H9 (cell line): ENCODE measurements at regions not wholly inside any gene's neighbourhood (a gene's known extent, or its start where the extent isn't known, plus 50 kb on each side); places are given as distances from the start of the nearest gene placed in this dataset.

Source experiments
- DNase-seq: peaks from one replicate; pipeline ENCODE4 v3.0.0-alpha.2; 2017
- H2AFZ ChIP-seq: one replicate; pipeline ENCODE4 v1.6.1; 2013; ENCODE audit warnings: mild to moderate bottlenecking, low read length, control low read depth, moderate library complexity
- H2AK5ac ChIP-seq: 2 replicates; pipeline ENCODE4 v1.6.1; 2013; ENCODE audit warnings: low read length, control low read depth, mixed read lengths; ENCODE audit not compliant: insufficient read length
- H2BK120ac ChIP-seq: one replicate; pipeline ENCODE4 v1.6.1; 2013; ENCODE audit warnings: low read depth, mild to moderate bottlenecking, low read length, control low read depth, inconsistent platforms; ENCODE audit not compliant: poor library complexity, severe bottlenecking
- H2BK12ac ChIP-seq: 2 replicates; pipeline ENCODE4 v1.6.1; 2013; ENCODE audit warnings: low read length, control low read depth, mixed read lengths, low read depth; ENCODE audit not compliant: insufficient read length
- H2BK15ac ChIP-seq: 2 replicates; pipeline ENCODE4 v1.6.1; 2013; ENCODE audit warnings: low read depth, low read length, control low read depth
- H2BK20ac ChIP-seq: one replicate; pipeline ENCODE4 v1.6.1; 2013; ENCODE audit warnings: low read depth, mild to moderate bottlenecking, low read length, control low read depth, inconsistent platforms; ENCODE audit not compliant: poor library complexity, severe bottlenecking
- H2BK5ac ChIP-seq: 2 replicates; pipeline ENCODE4 v1.6.1; 2013; ENCODE audit warnings: low read length, control low read depth, mixed read lengths; ENCODE audit not compliant: insufficient read length
- H3K14ac ChIP-seq: 2 replicates; pipeline ENCODE4 v1.6.1; 2013; ENCODE audit warnings: low read length, control low read depth; ENCODE audit not compliant: insufficient read depth
- H3K18ac ChIP-seq: 2 replicates; pipeline ENCODE4 v1.6.1; 2013; ENCODE audit warnings: low read depth, mild to moderate bottlenecking, mixed read lengths, low read length, control low read depth; ENCODE audit not compliant: insufficient read length
- H3K23ac ChIP-seq: 2 replicates; pipeline ENCODE4 v1.6.1; 2013; ENCODE audit warnings: low read length, control low read depth, mixed read lengths, low read depth; ENCODE audit not compliant: insufficient read length
- H3K23me2 ChIP-seq: 2 replicates; pipeline ENCODE4 v1.6.1; 2013; ENCODE audit warnings: low read depth, mild to moderate bottlenecking, mixed read lengths, low read length, control low read depth; ENCODE audit not compliant: insufficient read length, poor library complexity, severe bottlenecking
- H3K27ac ChIP-seq: 2 replicates; pipeline ENCODE4 v1.5.1; 2013; ENCODE audit warnings: low read length, control low read depth, mixed read lengths, low read depth; ENCODE audit not compliant: insufficient read length
- H3K27me3 ChIP-seq: 2 replicates; pipeline ENCODE4 v1.6.1; 2013; ENCODE audit warnings: low read length, control low read depth, inconsistent platforms; ENCODE audit not compliant: insufficient read depth
- H3K4ac ChIP-seq: 2 replicates; pipeline ENCODE4 v1.6.1; 2013; ENCODE audit warnings: low read depth, mild to moderate bottlenecking, control low read depth, inconsistent platforms, low read length, moderate library complexity
- H3K4me1 ChIP-seq: 2 replicates; pipeline ENCODE4 v1.6.1; 2013; ENCODE audit warnings: low read length, control low read depth, inconsistent platforms; ENCODE audit not compliant: insufficient read depth
- H3K4me2 ChIP-seq: 2 replicates; pipeline ENCODE4 v1.6.1; 2013; ENCODE audit warnings: low read length, control low read depth, mixed read lengths; ENCODE audit not compliant: insufficient read length, insufficient read depth
- H3K56ac ChIP-seq: 2 replicates; pipeline ENCODE4 v1.6.1; 2013; ENCODE audit warnings: low read depth, mild to moderate bottlenecking, mixed read lengths, low read length, control low read depth; ENCODE audit not compliant: insufficient read length
- H3K79me1 ChIP-seq: 2 replicates; pipeline ENCODE4 v1.6.1; 2013; ENCODE audit warnings: low read depth, mild to moderate bottlenecking, moderate library complexity, low read length, control low read depth, inconsistent platforms; ENCODE audit not compliant: insufficient read depth, poor library complexity, severe bottlenecking
- H3K79me2 ChIP-seq: 2 replicates; pipeline ENCODE4 v1.6.1; 2013; ENCODE audit warnings: low read length, control low read depth, inconsistent platforms; ENCODE audit not compliant: insufficient read depth
- H3K9ac ChIP-seq: 2 replicates; pipeline ENCODE4 v1.6.1; 2013; ENCODE audit warnings: low read length, control low read depth, mixed read lengths; ENCODE audit not compliant: insufficient read length; ENCODE audit errors: extremely low read depth
- H3K9me3 ChIP-seq: one replicate; pipeline ENCODE4 v1.6.1; 2013; ENCODE audit warnings: low read depth, low read length, inconsistent platforms; ENCODE audit not compliant: control insufficient read depth
- H3T11ph ChIP-seq: one replicate; pipeline ENCODE4 v1.6.1; 2013; ENCODE audit warnings: mild to moderate bottlenecking, low read length, control low read depth, inconsistent platforms
- H4K20me1 ChIP-seq: one replicate; pipeline ENCODE4 v1.6.1; 2013; ENCODE audit not compliant: control insufficient read depth, insufficient read length, insufficient read depth
- H4K5ac ChIP-seq: 2 replicates; pipeline ENCODE4 v1.6.1; 2013; ENCODE audit warnings: low read depth, mild to moderate bottlenecking, mixed read lengths, low read length, control low read depth; ENCODE audit not compliant: insufficient read length
- H4K8ac ChIP-seq: replicated peaks from 2 replicates; pipeline ENCODE4 v1.6.1; 2013; ENCODE audit warnings: low read length, control low read depth, mixed read lengths, low read depth; ENCODE audit not compliant: insufficient read length
- H4K91ac ChIP-seq: 2 replicates; pipeline ENCODE4 v1.6.1; 2013; ENCODE audit warnings: low read depth, mild to moderate bottlenecking, moderate library complexity, mixed read lengths, low read length, control low read depth; ENCODE audit not compliant: insufficient read length
- H3K27ac Mint-ChIP-seq, 3 experiments: 2 replicates in 2 of 3; 3 replicates in 1 of 3; pipeline ENCODE4 v1.8.0; 2020 to 2021; ENCODE audit warnings: mixed read lengths in 3 of 3, mild to moderate bottlenecking in 1 of 3, moderate library complexity in 1 of 3
- H3K27me3 Mint-ChIP-seq: 2 replicates; pipeline ENCODE4 v1.8.0; 2021; ENCODE audit warnings: low read depth, mild to moderate bottlenecking, moderate library complexity, mixed read lengths
- H3K36me3 Mint-ChIP-seq, 3 experiments: 2 replicates in 2 of 3; 3 replicates in 1 of 3; pipeline ENCODE4 v1.8.0; 2020 to 2021; ENCODE audit warnings: low read depth in 3 of 3, mixed read lengths in 3 of 3; ENCODE audit not compliant: insufficient read depth in 1 of 3
- H3K4me1 Mint-ChIP-seq, 2 experiments: 2 replicates each; pipeline ENCODE4 v1.8.0; 2020; ENCODE audit warnings: mixed read lengths in 2 of 2
- H3K4me3 Mint-ChIP-seq, 2 experiments: 2 replicates in 1 of 2; 3 replicates in 1 of 2; pipeline ENCODE4 v1.8.0; 2020 to 2021; ENCODE audit warnings: mild to moderate bottlenecking in 2 of 2, mixed read lengths in 2 of 2, moderate library complexity in 1 of 2
- H3K9me3 Mint-ChIP-seq, 2 experiments: 2 replicates in 1 of 2; 3 replicates in 1 of 2; pipeline ENCODE4 v1.8.0; 2020; ENCODE audit warnings: mild to moderate bottlenecking in 2 of 2, mixed read lengths in 2 of 2, moderate library complexity in 1 of 2
- WGBS: extraction: QIAGEN DNeasy Blood & Tissue Kit; methylation state at CpG from one replicate; pipeline ENCODE4 v1.1.7; 2013; ENCODE audit warnings: missing lambda C conversion rate, low lambda C conversion rate, mixed read lengths; ENCODE audit not compliant: insufficient read length; ENCODE audit errors: extremely low coverage; 5-methylcytosine and 5-hydroxymethylcytosine counted together
- TF ChIP-seq, protein P1 (sequence below): fragments of 200-600 bp; sonication (generic); conservative IDR thresholded peaks from 3 replicates; pipeline ENCODE4 v1.8.0; 2021; ENCODE audit warnings: antibody characterized with exemption, mild to moderate bottlenecking

DNA sequence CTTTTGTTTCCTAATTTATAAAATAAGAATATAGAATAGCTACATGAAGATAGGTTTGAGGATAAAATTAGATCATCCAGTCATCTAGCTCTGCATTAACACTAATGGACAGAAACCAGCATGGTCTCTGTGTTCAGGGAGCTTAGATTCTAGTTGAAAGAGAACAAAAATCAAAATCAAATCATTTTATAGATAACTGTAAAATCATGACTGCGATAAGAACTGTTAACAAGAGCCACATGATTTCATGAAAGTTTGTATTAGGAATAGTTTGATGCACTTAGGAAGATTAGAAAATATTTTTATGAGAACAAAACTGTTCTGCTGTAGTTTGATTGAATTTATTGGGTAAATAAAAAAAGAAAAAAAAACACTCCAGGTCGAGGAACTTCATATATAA is 1074.7 kb downstream of the MAT2B start:
- H4K91ac ChIP-seq: no peak overlapping the region
- no peaks in the 10 kb centered on the region for H3K27me3 ChIP-seq
- no peak overlapping the region for H3K56ac ChIP-seq
- H4K20me1 ChIP-seq: no peaks in the 10 kb centered on the region
- Mint-ChIP-seq H3K4me1 (no peaks in the 10 kb centered on the region), H3K4me3 (no peak overlapping the region), H3K36me3 (no peaks in the 10 kb centered on the region), H3K27me3 (no peaks in the 10 kb centered on the region), H3K9me3 (no peaks in the 10 kb centered on the region), H3K27ac (no peak overlapping the region)
- no peak overlapping the region for H3K18ac ChIP-seq
- H3T11ph ChIP-seq: no peak overlapping the region
- H2BK12ac ChIP-seq: no peak overlapping the region
- no peak overlapping the region for H3K14ac ChIP-seq
- no peak overlapping the region for H2AK5ac ChIP-seq
- no peaks in the 10 kb centered on the region for H3K9me3 ChIP-seq
- H2BK120ac ChIP-seq: no peak overlapping the region
- no peak overlapping the region for H3K23ac ChIP-seq
- no peaks in the 10 kb centered on the region for H3K79me2 ChIP-seq
- TF ChIP-seq, protein P1, sequence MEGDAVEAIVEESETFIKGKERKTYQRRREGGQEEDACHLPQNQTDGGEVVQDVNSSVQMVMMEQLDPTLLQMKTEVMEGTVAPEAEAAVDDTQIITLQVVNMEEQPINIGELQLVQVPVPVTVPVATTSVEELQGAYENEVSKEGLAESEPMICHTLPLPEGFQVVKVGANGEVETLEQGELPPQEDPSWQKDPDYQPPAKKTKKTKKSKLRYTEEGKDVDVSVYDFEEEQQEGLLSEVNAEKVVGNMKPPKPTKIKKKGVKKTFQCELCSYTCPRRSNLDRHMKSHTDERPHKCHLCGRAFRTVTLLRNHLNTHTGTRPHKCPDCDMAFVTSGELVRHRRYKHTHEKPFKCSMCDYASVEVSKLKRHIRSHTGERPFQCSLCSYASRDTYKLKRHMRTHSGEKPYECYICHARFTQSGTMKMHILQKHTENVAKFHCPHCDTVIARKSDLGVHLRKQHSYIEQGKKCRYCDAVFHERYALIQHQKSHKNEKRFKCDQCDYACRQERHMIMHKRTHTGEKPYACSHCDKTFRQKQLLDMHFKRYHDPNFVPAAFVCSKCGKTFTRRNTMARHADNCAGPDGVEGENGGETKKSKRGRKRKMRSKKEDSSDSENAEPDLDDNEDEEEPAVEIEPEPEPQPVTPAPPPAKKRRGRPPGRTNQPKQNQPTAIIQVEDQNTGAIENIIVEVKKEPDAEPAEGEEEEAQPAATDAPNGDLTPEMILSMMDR: no peak
- no peak overlapping the region for H2BK5ac ChIP-seq
- no CpG with 5 or more reads among the region's 2 CpGs for WGBS
- H3K27ac ChIP-seq: no peak overlapping the region
- H3K9ac ChIP-seq: no peak overlapping the region
- no peak overlapping the region for H4K5ac ChIP-seq
- H3K4me2 ChIP-seq: no peak overlapping the region
- H3K23me2 ChIP-seq: no peaks in the 10 kb centered on the region
- H2AFZ ChIP-seq: no peak overlapping the region
- no peak overlapping the region for H2BK20ac ChIP-seq
- no peak overlapping the region for H3K4ac ChIP-seq
- DNase-seq: no peak
- H2BK15ac ChIP-seq: no peak overlapping the region
- no peak overlapping the region for H4K8ac ChIP-seq
- H3K79me1 ChIP-seq: no peaks in the 10 kb centered on the region
- H3K4me1 ChIP-seq: no peaks in the 10 kb centered on the region
